ENCODE measurements at regions not wholly inside any gene's neighbourhood (a gene's known extent, or its start where the extent isn't known, plus 50 kb on each side); places are given as distances from the start of the nearest gene placed in this dataset.

DNA sequence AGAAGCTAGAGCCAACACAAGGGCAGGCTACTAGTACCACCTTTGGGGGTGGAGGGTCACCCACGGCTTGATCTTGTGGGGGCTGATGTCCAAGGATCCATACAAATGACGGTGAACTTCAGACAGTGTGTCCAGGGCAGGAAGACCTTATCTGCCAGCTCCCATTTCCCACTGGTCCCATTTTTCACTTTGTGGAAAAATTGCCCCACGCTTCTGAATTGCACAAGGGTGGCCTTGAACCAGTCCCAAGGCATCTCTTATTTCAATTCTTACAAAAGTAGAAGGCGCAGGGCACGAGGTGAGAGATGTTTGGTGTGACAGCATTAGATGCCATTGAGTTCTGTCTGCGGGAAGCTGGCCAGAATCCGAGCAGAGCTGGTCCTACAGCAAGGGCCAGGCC is 252.7 kb upstream of the CELF2 start:
- TF ChIP-seq YY1 (IDR thresholded peaks at IDR 0.05; ENCODE audit: insufficient read depth, insufficient read length) (no peak), ZNF274 (IDR thresholded peaks at IDR 0.05; ENCODE audit: low read depth, low read length) (no peak), SUZ12 (IDR thresholded peaks at IDR 0.05; ENCODE audit: extremely low read depth, insufficient read depth, insufficient read length) (no peak)
